ENCODE measurements at regions not wholly inside any gene's neighbourhood (a gene's known extent, or its start where the extent isn't known, plus 50 kb on each side); places are given as distances from the start of the nearest gene placed in this dataset.

- ATAC-seq (no peak), DNase-seq (ENCODE audit: extremely low read depth in 1 of 4, low spot score in 3 of 4) (no peak), FAIRE-seq (peak; percentile 15)
- intact Hi-C loops (cut with micrococcal nuclease) (no loop called here), in situ Hi-C loops (cut with MboI) (no loop called here)
- WGBS (ENCODE audit: insufficient coverage, low coverage, missing lambda C conversion rate) = 6% methylated on average over 8 of the region's 10 CpGs
- no peak overlapping the region for H3K4me3 ChIP-seq
- no peak overlapping the region for H3K4me2 ChIP-seq (ENCODE audit: insufficient read depth, low read length)
- no peaks in the 10 kb centered on the region for H3K79me2 ChIP-seq (ENCODE audit: control insufficient read depth, insufficient read depth, low read length)
- BruUV-seq (replicated peaks) = no TSS peak
- no peaks in the 10 kb centered on the region for H3K9me3 ChIP-seq (replicated peaks; ENCODE audit: control insufficient read depth, insufficient read depth, low read depth, low read length)
- H3K9ac ChIP-seq (ENCODE audit: insufficient read depth in 1 of 2, low read depth in 2 of 2, low read length in 2 of 2) = no peak overlapping the region
- ChIA-PET CTCF (ENCODE audit: low intra/inter-chr PET ratio) (no interaction called here), POLR2A (interaction anchor here (0.7 kb wide), 2 partner anchors 12 to 28 kb away, joined by 3 to 5 read pairs; no protein-coding TSS in a partner anchor)
- H3K9me1 ChIP-seq (ENCODE audit: control insufficient read depth, insufficient read depth, low read length) = no peaks in the 10 kb centered on the region
- H3K27me3 ChIP-seq (ENCODE audit: control insufficient read depth in 2 of 2, insufficient read depth in 2 of 2, low read length in 2 of 2) = peaks cover 12 to 30% of the 10 kb centered on the region in 2 experiments; a peak in 4 of 5 replicates
- H3K4me1 ChIP-seq (replicated peaks in 1 of 2; ENCODE audit: control insufficient read depth in 2 of 2, insufficient read depth in 2 of 2, low read length in 2 of 2) = no peaks in the 10 kb centered on the region
- no peak overlapping the region for H3K27ac ChIP-seq (ENCODE audit: extremely low read depth, low read depth, low read length)
- no peak overlapping the region for H2AFZ ChIP-seq (ENCODE audit: low read depth, low read length)
- no peaks in the 10 kb centered on the region for H4K20me1 ChIP-seq (replicated peaks; ENCODE audit: control insufficient read depth, insufficient read depth, low read length)
- no peaks in the 10 kb centered on the region for H3K36me3 ChIP-seq (ENCODE audit: control insufficient read depth, insufficient read depth, low read length)
- TF ChIP-seq GTF2F1 (IDR thresholded peaks at IDR 0.05; ENCODE audit: low read depth, low read length) (no peak), ZNF584 (CRISPR knock-in tag; IDR thresholded peaks at IDR 0.05; ENCODE audit: low read depth) (no peak), ZBTB11 (CRISPR knock-in tag; IDR thresholded peaks at IDR 0.05) (no peak), ZNF778 (CRISPR knock-in tag; IDR thresholded peaks at IDR 0.05) (no peak), TCF3 (CRISPR knock-in tag; IDR thresholded peaks at IDR 0.05) (no peak), E2F8 (IDR thresholded peaks at IDR 0.05; ENCODE audit: low read depth, partially characterized antibody) (no peak), MLX (CRISPR knock-in tag; conservative IDR thresholded peaks at IDR 0.05) (no peak), ZNF764 (CRISPR knock-in tag; IDR thresholded peaks at IDR 0.05; ENCODE audit: low read depth) (no peak), NCOA1 (IDR thresholded peaks at IDR 0.05; ENCODE audit: low read depth) (no peak)
Observed at GRCh38 chr16:14354561-14355351, 275.3 kb downstream of the PARN start.
